ENCODE measurements at regions not wholly inside any gene's neighbourhood (a gene's known extent, or its start where the extent isn't known, plus 50 kb on each side); places are given as distances from the start of the nearest gene placed in this dataset.

- TF ChIP-seq, protein P1, sequence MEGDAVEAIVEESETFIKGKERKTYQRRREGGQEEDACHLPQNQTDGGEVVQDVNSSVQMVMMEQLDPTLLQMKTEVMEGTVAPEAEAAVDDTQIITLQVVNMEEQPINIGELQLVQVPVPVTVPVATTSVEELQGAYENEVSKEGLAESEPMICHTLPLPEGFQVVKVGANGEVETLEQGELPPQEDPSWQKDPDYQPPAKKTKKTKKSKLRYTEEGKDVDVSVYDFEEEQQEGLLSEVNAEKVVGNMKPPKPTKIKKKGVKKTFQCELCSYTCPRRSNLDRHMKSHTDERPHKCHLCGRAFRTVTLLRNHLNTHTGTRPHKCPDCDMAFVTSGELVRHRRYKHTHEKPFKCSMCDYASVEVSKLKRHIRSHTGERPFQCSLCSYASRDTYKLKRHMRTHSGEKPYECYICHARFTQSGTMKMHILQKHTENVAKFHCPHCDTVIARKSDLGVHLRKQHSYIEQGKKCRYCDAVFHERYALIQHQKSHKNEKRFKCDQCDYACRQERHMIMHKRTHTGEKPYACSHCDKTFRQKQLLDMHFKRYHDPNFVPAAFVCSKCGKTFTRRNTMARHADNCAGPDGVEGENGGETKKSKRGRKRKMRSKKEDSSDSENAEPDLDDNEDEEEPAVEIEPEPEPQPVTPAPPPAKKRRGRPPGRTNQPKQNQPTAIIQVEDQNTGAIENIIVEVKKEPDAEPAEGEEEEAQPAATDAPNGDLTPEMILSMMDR (conservative IDR thresholded peaks at IDR 0.05; ENCODE audit: low read depth in 2 of 2), result no peak
- no peak for TF ChIP-seq ZNF331 (CRISPR knock-in tag; IDR thresholded peaks at IDR 0.05; ENCODE audit: low read depth)
- no peak for TF ChIP-seq JUNB (IDR thresholded peaks at IDR 0.05; ENCODE audit: unreplicated experiment)
- no peak for TF ChIP-seq NANOG (IDR thresholded peaks at IDR 0.05; ENCODE audit: borderline replicate concordance)
- TF ChIP-seq POLR2AphosphoS5 (IDR thresholded peaks at IDR 0.05; ENCODE audit: low read depth), result no peak
Observed at GRCh38 chr3:94811836-94812235, 749.0 kb downstream of the NSUN3 start (continued).

GRCh38 chr3:94821241-94821640, 758.4 kb downstream of the NSUN3 start:
- no peak overlapping the region for H2AFZ ChIP-seq
- 0 out of 3 replicates have a peak, but pooled peaks cover 3% of the 10 kb centered on the region for H3K9me3 Mint-ChIP-seq
- H4K20me1 ChIP-seq (replicated peaks; ENCODE audit: insufficient read depth), result no peaks in the 10 kb centered on the region
- H3K36me3 ChIP-seq (ENCODE audit: insufficient read depth), result no peaks in the 10 kb centered on the region
- ATAC-seq (no peak), DNase-seq (ENCODE audit: low spot score) (no peak)
- H3K27ac Mint-ChIP-seq, result no peak overlapping the region
- no peaks in the 10 kb centered on the region for H3K9me2 ChIP-seq (ENCODE audit: insufficient read depth)
- no peaks in the 10 kb centered on the region for H3K79me2 ChIP-seq (replicated peaks; ENCODE audit: insufficient read depth)
- H3K4me3 ChIP-seq, result no peak overlapping the region
- H3K27ac ChIP-seq (ENCODE audit: low read depth), result no peak overlapping the region
- no peak overlapping the region for H3K4me2 ChIP-seq
- H3K4me1 Mint-ChIP-seq, result no peaks in the 10 kb centered on the region
- H3K4me1 ChIP-seq (ENCODE audit: insufficient read depth), result no peaks in the 10 kb centered on the region
- H3K4me3 Mint-ChIP-seq, result no peak overlapping the region
- H3K27me3 ChIP-seq (ENCODE audit: insufficient read depth), result no peaks in the 10 kb centered on the region
- H3K27me3 Mint-ChIP-seq (ENCODE audit: insufficient read depth, low read depth, poor library complexity), result no peaks in the 10 kb centered on the region
- H3F3A ChIP-seq (replicated peaks; ENCODE audit: low read depth), result no peaks in the 10 kb centered on the region
- H3K36me3 Mint-ChIP-seq (ENCODE audit: low read depth), result no peaks in the 10 kb centered on the region
- TF ChIP-seq ZNF331 (CRISPR knock-in tag; IDR thresholded peaks at IDR 0.05; ENCODE audit: low read depth), result no peak
- no peak for TF ChIP-seq POLR2AphosphoS5 (IDR thresholded peaks at IDR 0.05; ENCODE audit: low read depth)
- TF ChIP-seq REST (IDR thresholded peaks at IDR 0.05; ENCODE audit: unreplicated experiment), result no peak
- TF ChIP-seq STAT1 (IDR thresholded peaks at IDR 0.05; ENCODE audit: unreplicated experiment), result no peak
- TF ChIP-seq EZH2 (IDR thresholded peaks at IDR 0.05; ENCODE audit: low read depth, unreplicated experiment), result no peak
- TF ChIP-seq CREB1 (CRISPR knock-in tag; IDR thresholded peaks at IDR 0.05; ENCODE audit: low read depth), result no peak
- no peak for TF ChIP-seq ZNF114 (CRISPR knock-in tag; IDR thresholded peaks at IDR 0.05)
- TF ChIP-seq JUNB (IDR thresholded peaks at IDR 0.05; ENCODE audit: unreplicated experiment), result no peak
- TF ChIP-seq ETS1 (IDR thresholded peaks at IDR 0.05), result no peak
- TF ChIP-seq, protein P1 (conservative IDR thresholded peaks at IDR 0.05; ENCODE audit: low read depth in 2 of 2), result no peak

All from GM23338 (cell line).